Retinal pigment epithelial cell (primary cell): ENCODE measurements at regions not wholly inside any gene's neighbourhood (a gene's known extent, or its start where the extent isn't known, plus 50 kb on each side); places are given as distances from the start of the nearest gene placed in this dataset.

ENCODE experiments used
- DNase-seq: peaks from one replicate; pipeline ENCODE4 v3.0.0-alpha.2; 2010; ENCODE audit warnings: low read depth
- H3K4me3 ChIP-seq: 2 replicates; pipeline ENCODE4 v1.5.1; 2011; ENCODE audit warnings: mild to moderate bottlenecking, low read length, control low read depth, moderate library complexity
- CTCF ChIP-seq: conservative IDR thresholded peaks from 2 replicates; pipeline ENCODE4 v1.5.1; 2011; ENCODE audit warnings: low read depth, low read length, control low read depth, inconsistent platforms

GRCh38 chr1:228927946-228928898 lies 192.9 kb downstream of the RHOU start:
- no peak for DNase-seq
- no peak for TF ChIP-seq CTCF
- H3K4me3 ChIP-seq: no peak overlapping the region

- H3K4me3 ChIP-seq: no peak overlapping the region
- TF ChIP-seq CTCF: no peak
- DNase-seq: no peak
Measured at GRCh38 chr1:228929476-228930027, 194.3 kb downstream of the RHOU start.

GRCh38 chr1:228930479-228930957 lies 195.2 kb downstream of the RHOU start:
- no peak overlapping the region for H3K4me3 ChIP-seq
- no peak for DNase-seq
- no peak for TF ChIP-seq CTCF

DNA sequence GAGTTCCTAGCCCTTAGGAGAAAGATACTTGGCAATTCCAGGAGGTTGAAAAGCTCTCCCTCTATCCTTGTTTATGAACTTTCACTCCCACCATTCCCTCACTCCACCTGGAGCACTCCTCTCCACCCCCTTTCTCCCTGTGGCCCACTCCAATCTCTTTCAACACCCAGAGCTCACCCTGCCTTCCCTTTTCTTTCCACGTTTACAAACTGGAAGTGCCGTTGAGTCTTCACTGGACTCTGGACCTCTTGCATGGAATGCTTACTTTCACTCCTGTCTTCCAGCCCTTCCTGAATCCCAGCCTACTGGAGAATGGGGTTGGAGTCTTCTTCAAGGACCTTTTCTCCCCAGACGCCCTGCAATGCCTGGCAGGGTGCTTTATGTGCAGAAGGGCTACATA lies 198.5 kb downstream of the RHOU start:
- no peak overlapping the region for H3K4me3 ChIP-seq
- no peak for TF ChIP-seq CTCF
- no peak for DNase-seq

- DNase-seq: no peak
- no peak for TF ChIP-seq CTCF
Measured at GRCh38 chr1:228935198-228935663, 200.0 kb downstream of the RHOU start.

GRCh38 chr1:228935855-228936727 lies 200.8 kb downstream of the RHOU start:
- H3K4me3 ChIP-seq: no peak overlapping the region
- TF ChIP-seq CTCF: no peak
- DNase-seq: no peak

More at GRCh38 chr1:228935198-228935663, 200.0 kb downstream of the RHOU start:
- H3K4me3 ChIP-seq: no peak overlapping the region
